ENCODE measurements at regions not wholly inside any gene's neighbourhood (a gene's known extent, or its start where the extent isn't known, plus 50 kb on each side); places are given as distances from the start of the nearest gene placed in this dataset.
"Not testable (repeated sequence)": the region's sequence is repeated elsewhere in the genome, so short reads cannot be mapped to it uniquely, and the experiment has no call there.

DNA sequence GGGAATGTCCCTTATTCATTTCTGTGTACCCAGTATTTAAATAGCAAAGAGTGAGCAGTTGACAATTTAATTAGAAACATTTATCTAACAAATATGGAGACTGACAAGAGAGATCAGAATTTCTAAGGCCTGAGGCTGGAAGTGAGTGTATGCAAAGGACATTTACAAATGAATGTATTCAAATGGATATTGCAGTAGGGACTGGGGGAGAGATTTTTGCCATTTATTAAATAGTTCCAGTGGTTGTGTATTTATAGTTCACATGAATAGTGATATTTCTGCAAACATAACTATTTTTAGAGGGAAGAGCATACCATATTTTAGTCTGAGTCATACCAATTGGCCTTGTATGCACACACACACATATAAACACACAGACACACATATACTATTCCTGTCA is 592.4 kb downstream of the GLUD2 start:
- DNase-seq (ENCODE audit: low read depth in 1 of 2, low spot score in 1 of 2) = no peak

GRCh38 chrX:121641560-121641959 is 594.1 kb downstream of the GLUD2 start:
- DNase-seq (ENCODE audit: low read depth in 1 of 2, low spot score in 1 of 2) = no peak

DNA sequence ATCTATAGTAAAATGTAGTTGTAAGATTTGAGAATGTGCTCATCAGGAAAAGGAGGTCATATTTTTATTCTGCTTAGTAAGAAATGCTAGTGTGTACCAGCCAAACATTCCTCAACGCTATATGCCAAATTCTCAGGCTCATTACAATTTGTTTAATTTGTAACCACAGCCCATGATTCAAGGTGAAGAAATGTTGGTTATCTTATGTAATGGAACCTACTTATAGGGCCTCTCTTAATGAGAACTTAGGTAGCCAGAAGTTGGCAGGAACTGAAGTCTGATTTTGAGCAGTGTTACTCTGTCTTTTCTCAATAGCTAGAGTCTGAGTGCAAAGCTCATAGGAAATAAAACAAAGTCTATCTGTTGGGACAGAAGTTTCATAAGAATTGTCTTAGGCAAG is 595.0 kb downstream of the GLUD2 start:
- no peak for DNase-seq (ENCODE audit: low read depth in 1 of 2, low spot score in 1 of 2)

GRCh38 chrX:121649417-121649816 is 602.0 kb downstream of the GLUD2 start:
- no peak for DNase-seq (ENCODE audit: low read depth in 1 of 2, low spot score in 1 of 2)

DNA sequence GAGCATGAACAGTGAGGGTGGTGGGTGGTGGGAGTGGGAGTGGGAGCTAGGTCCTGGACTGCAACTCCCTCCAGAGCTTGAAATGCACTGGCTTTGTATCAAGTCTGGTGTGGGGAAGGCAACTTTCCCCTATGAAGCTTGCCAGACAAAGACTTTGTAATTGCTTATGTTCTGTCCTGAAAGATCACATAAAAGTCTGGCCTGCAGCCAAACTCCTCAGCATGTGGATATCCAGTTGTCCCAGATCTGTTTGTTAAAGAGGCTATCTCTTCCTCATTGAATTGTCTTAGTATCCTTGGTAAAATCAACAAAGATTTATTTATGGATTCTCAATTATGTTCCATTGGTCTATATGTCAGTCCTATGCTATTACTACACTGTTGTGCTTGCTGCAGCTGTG is 607.9 kb downstream of the GLUD2 start:
- no peak for DNase-seq (ENCODE audit: low read depth in 1 of 2, low spot score in 1 of 2)

GRCh38 chrX:121666171-121666570 is 618.8 kb downstream of the GLUD2 start:
- no peak for DNase-seq (ENCODE audit: low read depth in 1 of 2, low spot score in 1 of 2)

DNA sequence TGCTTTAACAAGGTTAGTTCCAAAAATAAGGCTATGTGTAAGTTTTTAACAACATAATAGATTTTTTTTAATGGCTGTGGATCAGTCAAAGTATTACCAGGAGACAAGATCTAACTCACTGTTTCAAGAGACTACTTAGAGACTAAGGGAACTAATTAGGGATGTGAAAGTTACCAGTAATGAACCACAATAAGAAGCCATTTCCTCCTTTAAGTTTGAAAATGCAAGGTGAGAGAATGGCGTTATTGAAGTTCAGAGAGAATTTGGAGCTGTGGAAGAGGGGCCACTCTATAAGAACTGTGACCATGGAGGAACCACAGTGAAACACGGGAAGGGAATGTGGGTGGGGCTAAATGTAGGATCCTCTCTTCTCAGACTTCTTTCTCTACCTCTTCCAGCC is 624.2 kb downstream of the GLUD2 start:
- no peak for DNase-seq (ENCODE audit: low read depth in 1 of 2, low spot score in 1 of 2)

- not testable (repeated sequence) for DNase-seq (ENCODE audit: low read depth in 1 of 2, low spot score in 1 of 2)
These were observed 661.8 kb downstream of the GLUD2 start for GRCh38 chrX:121709236-121709635.

DNA sequence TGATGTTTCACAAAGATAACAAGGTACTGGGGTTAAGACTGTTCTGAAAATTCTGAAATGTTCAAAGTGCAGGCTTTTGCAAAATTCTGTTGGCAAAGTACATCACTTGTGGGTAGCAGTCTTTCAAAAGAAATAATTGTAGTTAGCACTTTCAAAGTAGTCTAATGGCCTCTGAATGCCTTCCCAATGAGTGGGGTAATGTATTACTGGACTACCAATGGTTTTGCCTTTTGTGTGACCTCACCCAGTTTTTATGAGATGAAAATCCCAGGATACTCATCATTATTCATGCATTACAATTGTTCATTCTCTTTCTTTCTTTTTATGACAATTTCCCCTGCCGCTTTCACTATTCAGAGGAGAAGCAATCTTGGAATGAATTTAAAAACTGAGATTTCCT is 686.1 kb downstream of the GLUD2 start:
- no peak for DNase-seq (ENCODE audit: low read depth in 1 of 2, low spot score in 1 of 2)

DNA sequence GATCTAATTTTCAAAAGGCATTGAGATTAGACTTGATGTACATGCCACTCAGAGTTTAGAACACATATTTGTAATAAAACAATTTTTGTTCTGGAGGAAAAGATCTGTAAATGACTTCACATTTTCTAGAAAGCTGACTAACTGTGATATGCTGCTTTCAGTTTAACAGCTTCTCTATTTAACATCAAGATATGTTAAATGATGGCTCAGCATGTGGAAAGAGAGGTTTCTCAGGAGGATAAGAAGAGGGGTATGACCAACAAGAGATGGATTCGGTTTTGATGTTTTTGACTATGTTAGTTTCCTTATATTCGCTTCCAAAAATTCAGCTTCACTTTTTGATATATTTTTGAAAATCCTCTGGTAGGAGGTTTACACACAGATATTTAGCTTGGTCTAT is 698.7 kb downstream of the GLUD2 start:
- DNase-seq (ENCODE audit: low read depth in 1 of 2, low spot score in 1 of 2) = no peak

DNA sequence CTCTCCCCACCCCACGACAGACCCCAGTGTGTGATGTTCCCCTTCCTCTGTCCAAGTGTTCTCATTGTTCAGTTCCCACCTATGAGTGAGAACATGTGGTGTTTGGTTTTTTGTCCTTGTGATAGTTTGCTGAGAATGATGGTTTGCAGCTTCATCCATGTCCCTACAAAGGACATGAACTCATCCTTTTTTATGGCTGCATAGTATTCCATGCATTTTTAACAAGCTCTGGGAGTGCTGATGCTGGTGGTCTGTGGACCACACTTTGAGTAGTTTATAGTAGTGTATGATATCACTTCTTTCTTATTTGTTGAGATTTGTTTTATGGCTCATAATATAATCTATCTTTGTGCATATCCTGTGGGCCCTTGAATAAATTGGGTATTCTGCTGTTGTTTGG is 706.2 kb downstream of the GLUD2 start:
- DNase-seq (ENCODE audit: low read depth in 1 of 2, low spot score in 1 of 2) = not testable (repeated sequence)

- DNase-seq (ENCODE audit: low read depth in 1 of 2, low spot score in 1 of 2) = no peak
These were observed 706.9 kb downstream of the GLUD2 start for GRCh38 chrX:121754301-121754700.

DNA sequence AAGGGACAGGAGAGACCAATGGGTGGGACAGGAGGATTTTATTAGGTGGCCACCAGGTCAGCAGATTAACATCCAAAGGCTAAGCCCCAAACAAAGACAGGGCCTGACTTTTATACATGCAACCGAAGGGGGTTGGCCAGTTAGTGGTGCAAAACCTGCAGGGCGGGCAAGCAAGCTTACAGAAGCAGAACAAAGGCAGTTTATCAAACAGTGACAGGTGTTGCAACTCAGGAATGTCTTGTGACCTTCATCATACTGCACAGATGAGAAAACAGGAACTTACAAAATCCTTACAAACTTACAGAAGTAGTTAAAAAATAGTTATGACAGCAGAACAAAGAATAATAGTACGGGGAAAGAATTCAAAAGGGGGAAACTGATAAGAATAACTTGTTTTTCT is 708.1 kb downstream of the GLUD2 start:
- no peak for DNase-seq (ENCODE audit: low read depth in 1 of 2, low spot score in 1 of 2)

GRCh38 chrX:121761845-121762244 is 714.4 kb downstream of the GLUD2 start:
- no peak for DNase-seq (ENCODE audit: low read depth in 1 of 2, low spot score in 1 of 2)

DNA sequence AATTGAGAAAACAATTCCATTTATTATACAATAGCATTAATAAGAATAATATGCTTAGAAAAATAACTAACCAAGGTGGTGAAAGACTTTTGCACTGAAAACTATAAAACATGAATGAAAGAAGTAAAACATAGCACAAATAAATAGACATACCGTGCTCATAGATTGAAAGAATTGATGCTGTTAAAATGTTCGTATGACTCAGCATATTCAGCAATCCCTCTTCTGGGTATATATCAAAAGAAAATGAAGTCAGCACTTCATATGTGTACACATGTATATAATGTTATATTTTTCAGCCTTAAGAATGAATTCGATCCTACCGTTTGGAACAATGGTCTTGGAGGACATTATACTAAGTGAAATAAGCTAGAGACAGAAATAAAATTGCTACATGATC is 716.3 kb downstream of the GLUD2 start:
- no peak for DNase-seq (ENCODE audit: low read depth in 1 of 2, low spot score in 1 of 2)

DNA sequence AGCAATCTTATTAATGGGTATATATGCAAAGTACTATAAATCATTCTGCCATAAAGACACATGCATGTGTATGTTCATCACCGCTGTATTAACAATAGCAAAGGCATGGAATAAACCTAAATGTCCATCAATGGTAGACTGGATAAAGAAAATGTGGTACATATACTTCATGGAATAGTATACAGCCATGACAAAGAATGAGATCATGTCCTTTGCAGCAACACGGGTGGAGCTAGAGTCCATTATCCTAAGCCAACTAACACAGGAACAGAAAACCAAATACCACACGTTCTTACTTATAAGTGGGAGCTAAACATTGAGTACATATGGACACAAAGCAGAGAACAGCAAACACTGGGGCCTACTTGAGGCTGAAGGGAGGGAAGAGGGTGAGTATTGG is 720.8 kb downstream of the GLUD2 start:
- not testable (repeated sequence) for DNase-seq (ENCODE audit: low read depth in 1 of 2, low spot score in 1 of 2)

DNA sequence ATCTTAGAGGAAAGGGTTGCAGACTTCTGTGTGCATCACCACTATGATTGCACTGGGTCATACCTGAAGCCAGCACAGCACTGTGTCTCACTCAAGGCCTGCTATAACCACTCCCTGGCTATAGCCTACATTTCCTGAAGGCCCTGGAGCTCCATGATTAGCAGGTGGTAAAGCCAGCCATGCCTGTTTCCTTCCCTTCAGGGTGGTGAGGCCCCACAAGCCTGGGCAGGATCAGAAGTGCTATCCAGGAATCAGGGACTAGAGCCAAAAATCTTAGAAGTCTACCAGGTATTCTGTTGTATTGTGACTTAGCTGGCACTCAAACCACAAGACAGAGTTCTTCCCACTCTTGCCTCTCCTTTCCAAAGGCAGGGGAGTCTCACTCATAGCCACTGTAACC is 734.6 kb downstream of the GLUD2 start:
- DNase-seq (ENCODE audit: low read depth in 1 of 2, low spot score in 1 of 2) = no peak

- no peak for DNase-seq (ENCODE audit: low read depth in 1 of 2, low spot score in 1 of 2)
These were observed 735.1 kb downstream of the GLUD2 start for GRCh38 chrX:121782544-121782943.

DNA sequence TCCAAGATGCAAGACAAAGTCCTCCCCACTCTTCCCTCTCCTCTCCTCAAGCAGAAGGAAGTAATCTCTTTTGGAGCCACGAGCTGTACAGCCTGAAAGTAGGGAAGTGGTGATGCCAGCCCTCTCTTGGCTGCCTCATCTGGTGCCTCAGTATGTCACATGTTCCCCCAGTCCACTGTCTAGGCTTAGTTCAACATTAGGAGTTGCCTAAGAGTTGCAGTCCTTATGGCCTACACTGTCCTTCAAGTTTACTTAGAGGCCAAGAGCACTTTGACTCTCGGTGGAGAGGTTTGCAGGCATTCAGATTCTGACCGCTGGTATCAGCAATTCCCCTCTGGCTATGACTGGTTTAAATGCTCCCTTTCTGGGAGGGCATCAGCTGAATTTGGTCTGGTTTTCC is 735.6 kb downstream of the GLUD2 start:
- DNase-seq (ENCODE audit: low read depth in 1 of 2, low spot score in 1 of 2) = no peak

- no peak for DNase-seq (ENCODE audit: low read depth in 1 of 2, low spot score in 1 of 2)
These were observed 755.5 kb downstream of the GLUD2 start for GRCh38 chrX:121802881-121803412.

DNA sequence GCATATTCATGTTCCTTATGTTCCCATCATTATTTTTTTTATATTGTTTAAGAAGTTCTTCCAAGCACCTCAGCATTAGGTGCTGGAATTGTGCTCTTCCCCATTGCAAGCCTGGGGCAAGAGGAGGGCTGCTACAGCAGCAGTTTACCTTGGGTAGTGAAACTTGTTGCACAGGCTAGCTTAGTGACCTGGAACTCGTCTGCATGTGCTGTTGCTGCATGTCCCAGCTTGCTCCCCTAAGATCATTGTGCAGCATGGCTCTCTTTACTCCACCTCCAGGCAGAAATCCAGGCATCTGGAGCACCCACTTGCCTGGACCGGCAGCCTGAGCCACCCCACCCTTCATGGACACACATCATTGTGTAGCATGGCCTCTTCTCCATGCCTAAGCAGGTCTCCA is 776.0 kb downstream of the GLUD2 start:
- no peak for DNase-seq (ENCODE audit: low read depth in 1 of 2, low spot score in 1 of 2)

GRCh38 chrX:121831601-121832000 is 784.2 kb downstream of the GLUD2 start:
- DNase-seq (ENCODE audit: low read depth in 1 of 2, low spot score in 1 of 2) = no peak

DNA sequence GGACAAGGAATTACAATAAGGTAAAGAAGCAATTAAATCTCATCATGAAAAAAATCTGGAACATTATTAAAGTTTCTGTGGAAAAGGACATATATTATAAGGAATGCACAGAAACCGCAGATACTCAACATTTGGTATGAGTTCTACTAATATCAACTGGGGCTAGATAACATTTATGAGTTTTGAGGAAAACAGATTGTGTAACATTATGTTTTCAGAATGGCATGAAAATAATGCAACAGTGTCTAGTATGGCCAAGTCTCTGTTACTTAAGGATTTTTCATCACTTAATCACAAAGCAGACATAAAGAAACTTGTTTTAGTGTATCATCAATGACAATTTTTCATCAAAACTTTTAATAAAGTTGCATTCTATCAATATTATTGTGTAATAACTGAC is 785.0 kb downstream of the GLUD2 start:
- DNase-seq (ENCODE audit: low read depth in 1 of 2, low spot score in 1 of 2) = no peak

- DNase-seq (ENCODE audit: low read depth in 1 of 2, low spot score in 1 of 2) = no peak
These were observed 788.6 kb downstream of the GLUD2 start for GRCh38 chrX:121836000-121836399.
